HG03342 (cell line): ENCODE measurements at regions not wholly inside any gene's neighbourhood (a gene's known extent, or its start where the extent isn't known, plus 50 kb on each side); places are given as distances from the start of the nearest gene placed in this dataset.
"Not testable (repeated sequence)": the region's sequence is repeated elsewhere in the genome, so short reads cannot be mapped to it uniquely, and the experiment has no call there.

Experiments used
- ATAC-seq: cut with Tn5 transposase; IDR thresholded peaks from one replicate; pipeline ENCODE4 v1.9.1; 2021; ENCODE audit warnings: mild to moderate bottlenecking, moderate library complexity; ENCODE audit not compliant: unreplicated experiment

- ATAC-seq: no peak
Measured at GRCh38 chr18:9047715-9048114, 54.8 kb upstream of the NDUFV2 start.

DNA sequence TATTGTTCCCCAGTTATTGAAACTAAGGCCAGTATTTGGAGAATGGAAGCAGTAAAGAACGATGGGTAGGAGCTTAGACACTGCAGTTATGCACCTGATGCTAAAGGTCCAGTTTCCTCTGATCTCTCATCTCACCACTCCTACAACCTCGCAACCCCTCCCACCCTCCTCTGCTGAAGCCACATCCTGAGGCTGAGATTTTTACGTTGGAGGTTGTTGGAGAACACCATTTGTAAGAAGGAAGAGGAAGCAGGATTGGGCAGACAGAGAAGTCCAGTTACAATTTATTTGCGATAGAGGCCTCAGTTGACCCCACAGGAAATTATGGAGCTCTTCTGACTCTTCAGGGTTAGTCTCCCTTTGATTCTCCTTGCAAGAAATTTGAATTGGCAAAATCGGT is 54.3 kb upstream of the NDUFV2 start:
- no peak for ATAC-seq

DNA sequence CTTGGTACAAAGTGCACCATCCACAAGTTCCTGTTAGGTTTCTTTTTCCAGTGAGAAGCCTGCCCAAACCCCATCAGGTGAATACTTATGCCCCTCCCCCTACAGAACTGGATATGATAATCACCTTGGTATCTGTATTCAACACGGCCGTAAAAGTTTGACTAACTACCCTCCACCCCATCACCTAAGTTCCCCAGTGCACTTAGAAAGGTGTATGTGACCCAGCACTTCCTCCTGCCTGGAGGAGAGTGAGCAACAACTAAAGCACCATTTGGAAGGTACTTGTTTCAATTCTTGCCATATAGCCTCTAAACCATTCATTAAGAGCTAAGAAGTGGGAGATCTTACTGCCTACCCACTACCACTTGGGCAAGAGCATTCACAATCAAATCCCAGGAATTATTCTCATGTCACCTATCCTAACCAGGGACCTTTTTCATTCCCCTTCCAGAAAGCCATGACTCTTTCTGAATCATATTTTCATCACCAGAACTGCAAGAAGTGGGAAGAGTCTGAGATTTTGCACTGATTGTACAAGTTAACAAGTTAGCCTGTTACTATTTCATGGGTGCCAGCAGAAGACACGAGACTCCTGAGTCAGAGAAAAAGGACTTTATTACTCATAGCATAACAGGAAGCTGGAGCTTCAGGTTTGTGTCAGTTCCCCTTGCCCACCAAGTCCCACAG is 53.5 kb upstream of the NDUFV2 start:
- no peak for ATAC-seq

GRCh38 chr18:9049495-9049809 is 53.0 kb upstream of the NDUFV2 start:
- ATAC-seq: no peak

DNA sequence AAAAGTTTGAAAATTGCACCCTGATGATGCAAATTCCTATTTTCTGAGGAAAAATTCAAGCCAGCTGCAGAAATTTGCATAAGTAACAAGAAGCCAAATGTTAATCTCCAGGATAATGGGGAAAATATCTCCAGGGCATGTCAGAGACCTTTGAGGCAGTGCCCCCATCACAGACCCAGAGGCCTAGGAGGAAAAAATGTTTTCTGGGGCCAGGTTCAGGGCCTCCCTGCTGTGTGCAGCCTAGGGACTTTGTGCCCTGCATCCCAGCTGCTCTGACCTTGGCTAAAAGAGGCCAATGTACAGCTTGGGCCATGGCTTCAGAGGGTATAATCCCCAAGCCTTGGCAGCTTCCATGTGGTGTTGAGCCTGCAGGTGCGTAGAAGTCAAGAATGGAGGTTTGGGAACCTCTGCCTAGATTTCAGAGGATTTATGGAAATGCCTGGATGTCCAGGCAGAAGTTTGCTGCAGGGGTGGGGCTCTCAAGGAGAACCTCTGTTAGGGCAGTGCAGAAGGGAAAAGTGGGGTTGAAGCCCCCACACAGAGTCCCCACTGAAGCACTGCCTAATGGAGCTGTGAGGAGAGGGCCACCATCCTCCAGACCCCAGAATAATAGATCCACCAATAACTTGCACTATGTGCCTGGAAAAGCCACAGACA is 51.7 kb upstream of the NDUFV2 start:
- ATAC-seq: not testable (repeated sequence)
